GM21723 (cell line): ENCODE measurements at regions not wholly inside any gene's neighbourhood (a gene's known extent, or its start where the extent isn't known, plus 50 kb on each side); places are given as distances from the start of the nearest gene placed in this dataset.
"Not testable (repeated sequence)": the region's sequence is repeated elsewhere in the genome, so short reads cannot be mapped to it uniquely, and the experiment has no call there.

Experiments
- ATAC-seq: cut with Tn5 transposase; IDR thresholded peaks from one replicate; pipeline ENCODE4 v1.9.1; 2021; ENCODE audit warnings: mild to moderate bottlenecking, moderate library complexity; ENCODE audit not compliant: unreplicated experiment

- no peak for ATAC-seq
Observed at GRCh38 chr2:7621018-7621814, 704.0 kb downstream of the RNF144A start.

- no peak for ATAC-seq
Observed at GRCh38 chr2:7625392-7626138, 708.4 kb downstream of the RNF144A start.

GRCh38 chr2:7626139-7626537 lies 708.9 kb downstream of the RNF144A start:
- ATAC-seq: no peak

GRCh38 chr2:7627583-7627982 lies 710.4 kb downstream of the RNF144A start:
- ATAC-seq: no peak

GRCh38 chr2:7632420-7632819 lies 715.2 kb downstream of the RNF144A start:
- no peak for ATAC-seq

GRCh38 chr2:7633566-7634153 lies 716.4 kb downstream of the RNF144A start:
- no peak for ATAC-seq

GRCh38 chr2:7634409-7634808 lies 717.2 kb downstream of the RNF144A start:
- no peak for ATAC-seq

GRCh38 chr2:7639476-7639875 lies 722.3 kb downstream of the RNF144A start:
- no peak for ATAC-seq

- ATAC-seq: not testable (repeated sequence)
Observed at GRCh38 chr2:7641272-7641671, 724.1 kb downstream of the RNF144A start.

GRCh38 chr2:7646024-7646423 lies 728.8 kb downstream of the RNF144A start:
- no peak for ATAC-seq

GRCh38 chr2:7646661-7647060 lies 729.4 kb downstream of the RNF144A start:
- no peak for ATAC-seq

GRCh38 chr2:7648221-7648795 lies 731.1 kb downstream of the RNF144A start:
- no peak for ATAC-seq

GRCh38 chr2:7649461-7650228 lies 732.4 kb downstream of the RNF144A start:
- no peak for ATAC-seq

- no peak for ATAC-seq
Observed at GRCh38 chr2:7653617-7654016, 736.4 kb downstream of the RNF144A start.

GRCh38 chr2:7655629-7656028 lies 738.4 kb downstream of the RNF144A start:
- ATAC-seq: no peak

GRCh38 chr2:7657526-7657925 lies 740.3 kb downstream of the RNF144A start:
- not testable (repeated sequence) for ATAC-seq

- no peak for ATAC-seq
Observed at GRCh38 chr2:7658486-7658885, 741.3 kb downstream of the RNF144A start.

GRCh38 chr2:7660816-7661215 lies 743.6 kb downstream of the RNF144A start:
- no peak for ATAC-seq

- no peak for ATAC-seq
Observed at GRCh38 chr2:7661502-7661901, 744.3 kb downstream of the RNF144A start.

- ATAC-seq: no peak
Observed at GRCh38 chr2:7665880-7666279, 748.7 kb downstream of the RNF144A start.
